ENCODE measurements at regions not wholly inside any gene's neighbourhood (a gene's known extent, or its start where the extent isn't known, plus 50 kb on each side); places are given as distances from the start of the nearest gene placed in this dataset.
"Not testable (repeated sequence)": the region's sequence is repeated elsewhere in the genome, so short reads cannot be mapped to it uniquely, and the experiment has no call there.

DNA sequence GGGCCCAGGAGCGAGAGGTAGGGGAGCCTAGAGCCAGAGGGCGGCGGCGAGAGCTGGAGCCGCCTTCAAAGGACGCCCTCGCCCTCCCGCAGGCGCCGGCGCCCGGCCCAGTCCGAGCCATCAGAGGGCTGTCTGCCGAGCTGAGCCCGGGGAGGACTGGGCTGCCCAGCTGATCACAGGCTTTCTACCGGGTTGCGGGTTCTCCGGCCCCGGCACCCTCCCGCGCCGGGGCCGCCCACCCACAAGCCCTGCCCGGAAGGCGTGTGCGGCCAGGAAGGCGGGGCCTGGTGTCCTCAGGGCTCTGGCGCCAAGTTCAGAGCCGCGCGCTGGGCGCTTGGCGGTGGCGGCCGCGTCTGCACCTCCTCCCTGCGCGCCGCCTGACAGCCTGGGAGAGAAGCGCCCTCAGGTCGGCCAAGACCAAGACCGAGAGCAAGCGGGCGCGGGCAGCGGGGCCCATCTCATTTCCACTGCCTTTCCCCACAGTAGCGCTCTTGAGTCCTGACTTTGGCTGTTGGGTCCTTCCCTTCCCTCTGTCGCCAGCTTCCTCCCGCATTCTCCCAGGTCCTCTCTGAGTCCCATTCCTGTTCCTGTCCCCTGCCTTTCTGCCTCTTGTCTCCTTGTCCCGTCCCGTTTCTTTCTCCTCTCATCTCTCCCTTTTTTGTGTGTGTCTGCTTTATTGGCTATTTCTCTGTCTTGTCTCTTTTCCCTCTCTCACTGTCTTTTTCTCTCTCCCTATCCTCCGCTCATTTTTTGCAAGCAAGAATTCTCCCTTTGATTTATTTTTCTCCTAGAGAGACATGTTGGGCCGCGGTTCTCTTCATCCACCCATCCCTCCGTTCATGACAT is 60.6 kb upstream of the MSMB start:
- H3K27ac ChIP-seq, result peak overlapping the region; percentile 73
- TF ChIP-seq, protein P1, sequence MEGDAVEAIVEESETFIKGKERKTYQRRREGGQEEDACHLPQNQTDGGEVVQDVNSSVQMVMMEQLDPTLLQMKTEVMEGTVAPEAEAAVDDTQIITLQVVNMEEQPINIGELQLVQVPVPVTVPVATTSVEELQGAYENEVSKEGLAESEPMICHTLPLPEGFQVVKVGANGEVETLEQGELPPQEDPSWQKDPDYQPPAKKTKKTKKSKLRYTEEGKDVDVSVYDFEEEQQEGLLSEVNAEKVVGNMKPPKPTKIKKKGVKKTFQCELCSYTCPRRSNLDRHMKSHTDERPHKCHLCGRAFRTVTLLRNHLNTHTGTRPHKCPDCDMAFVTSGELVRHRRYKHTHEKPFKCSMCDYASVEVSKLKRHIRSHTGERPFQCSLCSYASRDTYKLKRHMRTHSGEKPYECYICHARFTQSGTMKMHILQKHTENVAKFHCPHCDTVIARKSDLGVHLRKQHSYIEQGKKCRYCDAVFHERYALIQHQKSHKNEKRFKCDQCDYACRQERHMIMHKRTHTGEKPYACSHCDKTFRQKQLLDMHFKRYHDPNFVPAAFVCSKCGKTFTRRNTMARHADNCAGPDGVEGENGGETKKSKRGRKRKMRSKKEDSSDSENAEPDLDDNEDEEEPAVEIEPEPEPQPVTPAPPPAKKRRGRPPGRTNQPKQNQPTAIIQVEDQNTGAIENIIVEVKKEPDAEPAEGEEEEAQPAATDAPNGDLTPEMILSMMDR (conservative IDR thresholded peaks at IDR 0.05), result peak; percentile 35

DNA sequence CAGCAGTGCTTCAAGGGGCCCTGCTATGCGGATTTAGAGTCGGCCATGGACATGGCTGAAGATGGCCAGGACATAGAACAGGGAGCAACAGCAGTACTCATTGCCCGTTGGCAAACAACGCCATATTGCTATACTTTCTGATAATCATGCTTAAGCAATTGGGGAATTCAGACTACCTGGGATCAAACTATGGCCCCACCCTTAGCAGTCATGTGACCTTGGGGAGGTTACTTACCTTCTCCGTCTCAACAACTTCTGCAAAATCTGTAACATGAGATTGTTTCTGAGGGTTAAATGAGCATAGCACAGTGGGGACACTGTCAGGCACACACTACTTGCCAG is 62.1 kb upstream of the MSMB start:
- not testable (repeated sequence) for H3K27ac ChIP-seq

DNA sequence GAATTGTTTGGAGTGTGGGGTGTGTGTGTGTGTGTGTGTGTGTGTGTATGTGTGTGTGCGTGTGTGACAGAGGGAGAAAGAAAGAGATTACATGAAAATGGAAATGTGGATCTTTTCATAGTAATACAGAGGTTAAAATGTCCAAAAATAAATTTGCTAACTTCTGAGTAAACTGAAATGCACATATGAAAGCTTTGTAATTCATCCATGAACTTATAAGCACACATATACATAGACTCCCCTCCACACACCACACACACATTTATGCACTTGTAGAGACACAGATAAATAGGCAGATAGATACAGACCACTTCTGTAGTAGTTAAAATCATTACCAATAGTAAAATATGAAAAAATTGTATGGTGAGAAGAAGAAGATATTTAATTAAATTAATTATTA is 108.2 kb upstream of the MSMB start:
- H3K27ac ChIP-seq, result not testable (repeated sequence)

DNA sequence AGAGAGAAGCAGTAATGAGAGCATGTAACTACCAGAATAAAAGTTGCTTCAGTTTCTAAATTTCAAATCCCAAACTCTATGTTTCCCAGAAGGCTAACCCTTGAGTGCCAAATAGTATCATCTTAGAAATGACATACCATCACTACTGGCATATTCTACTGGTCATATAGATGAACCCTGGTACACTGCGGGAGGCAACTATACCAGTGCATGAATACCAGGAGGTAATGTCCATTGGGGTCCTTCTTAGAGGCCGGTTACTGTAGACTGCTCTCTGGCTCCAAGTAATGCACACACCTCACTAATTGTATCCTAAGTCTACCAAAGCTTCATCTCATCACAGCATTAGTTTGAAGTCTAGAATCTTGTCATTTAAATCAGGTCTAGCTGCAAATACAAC is 108.6 kb upstream of the MSMB start:
- H3K27ac ChIP-seq, result not testable (repeated sequence)

DNA sequence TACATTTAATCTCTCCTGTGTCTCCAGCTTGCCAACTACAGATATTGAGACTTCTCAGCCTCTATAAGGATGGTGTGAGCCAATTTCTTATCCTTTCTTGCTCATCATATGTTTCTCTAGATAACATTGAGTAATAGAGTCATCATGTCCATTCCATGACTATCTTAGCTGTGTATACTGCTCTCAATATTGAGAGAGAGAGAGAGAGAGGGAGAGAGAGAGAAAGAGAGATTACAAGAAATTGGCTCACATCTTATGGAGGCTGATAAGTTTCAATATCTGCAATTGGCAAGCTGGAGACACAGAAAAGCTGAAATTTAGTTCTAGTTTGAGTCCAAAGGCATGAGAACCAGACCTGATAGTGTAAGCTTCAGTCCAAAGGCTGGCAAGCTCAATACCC is 110.8 kb upstream of the MSMB start:
- H3K27ac ChIP-seq, result not testable (repeated sequence)

DNA sequence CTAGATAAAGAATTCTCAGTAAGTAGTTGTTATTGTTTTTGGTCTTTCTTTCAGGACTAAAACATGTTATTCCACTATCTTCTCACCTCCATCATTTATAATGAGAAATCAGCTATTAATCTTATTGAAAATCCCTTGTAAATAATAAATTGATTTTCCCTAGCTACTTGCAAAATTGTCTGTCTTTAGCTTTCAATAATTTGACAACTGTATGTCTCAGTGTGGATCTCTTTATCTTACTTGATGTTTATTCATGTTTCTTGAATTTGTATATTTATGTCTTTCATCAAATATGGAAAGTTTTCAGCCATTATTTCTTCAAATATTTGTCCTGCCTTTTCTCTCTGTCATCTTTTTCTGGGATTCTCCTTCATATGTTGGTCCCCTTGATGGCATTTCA is 117.1 kb upstream of the ANTXRL start:
- TF ChIP-seq, protein P1 (conservative IDR thresholded peaks at IDR 0.05), result no peak
- H3K27ac ChIP-seq, result no peak overlapping the region

DNA sequence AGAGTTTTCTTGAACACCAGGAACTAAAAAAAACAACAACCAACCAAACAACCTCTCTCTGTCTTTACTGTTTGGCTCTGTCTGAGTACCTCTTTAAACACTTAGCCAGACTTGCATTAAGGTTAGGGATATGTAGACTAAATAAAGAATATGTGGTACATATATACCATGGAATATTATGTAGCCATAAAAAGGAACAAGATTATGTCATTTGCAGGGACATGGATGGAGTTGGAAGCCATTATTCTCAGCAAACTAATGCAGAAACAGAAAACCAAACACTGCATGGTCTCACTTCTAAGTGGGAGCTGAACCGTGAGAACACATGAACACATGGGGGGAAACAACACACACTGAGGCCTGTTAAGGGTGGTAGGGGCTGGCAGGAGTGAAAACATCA is 116.0 kb upstream of the ANTXRL start:
- no peak overlapping the region for H3K27ac ChIP-seq
- TF ChIP-seq, protein P1 (conservative IDR thresholded peaks at IDR 0.05), result no peak

DNA sequence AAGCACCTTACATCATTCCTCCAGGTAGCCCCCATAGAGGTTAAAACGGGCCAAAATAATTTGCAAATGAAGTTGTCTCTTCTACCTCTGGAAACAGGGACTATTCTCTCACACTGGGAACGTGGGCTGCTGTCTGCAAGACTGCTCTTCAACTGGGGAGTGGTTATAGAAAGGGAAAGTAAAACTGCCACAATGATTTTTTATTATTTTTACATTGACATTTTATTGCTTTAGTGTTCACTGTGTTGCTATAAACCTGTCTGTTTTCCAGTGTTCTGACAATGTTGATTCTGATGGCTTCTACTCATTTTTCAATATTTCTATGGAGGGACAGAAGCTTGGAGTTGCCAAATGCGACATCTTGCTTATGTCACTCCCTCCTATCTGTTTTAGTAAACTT is 115.1 kb upstream of the ANTXRL start:
- no peak overlapping the region for H3K27ac ChIP-seq
- TF ChIP-seq, protein P1 (conservative IDR thresholded peaks at IDR 0.05), result no peak

DNA sequence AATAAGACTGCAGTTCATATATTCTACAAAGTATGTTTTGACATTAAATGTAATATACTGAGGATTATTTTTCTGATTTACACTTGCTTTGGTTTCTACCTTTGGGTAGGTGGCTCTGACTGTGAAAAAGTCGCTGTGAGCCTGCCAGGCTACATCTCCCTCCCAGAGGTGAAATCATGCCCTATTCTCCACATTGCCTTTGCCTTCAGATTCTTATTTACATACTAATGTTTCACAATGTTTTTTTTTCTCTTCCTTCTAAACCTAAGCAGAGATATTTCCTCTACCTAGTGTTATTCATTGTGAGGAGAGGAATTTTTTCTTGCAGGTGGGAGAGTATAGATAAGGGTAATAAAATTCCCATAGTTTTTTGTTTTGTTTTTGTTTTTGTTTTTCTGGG is 111.5 kb upstream of the ANTXRL start:
- H3K27ac ChIP-seq, result no peak overlapping the region
- TF ChIP-seq, protein P1 (conservative IDR thresholded peaks at IDR 0.05), result no peak

DNA sequence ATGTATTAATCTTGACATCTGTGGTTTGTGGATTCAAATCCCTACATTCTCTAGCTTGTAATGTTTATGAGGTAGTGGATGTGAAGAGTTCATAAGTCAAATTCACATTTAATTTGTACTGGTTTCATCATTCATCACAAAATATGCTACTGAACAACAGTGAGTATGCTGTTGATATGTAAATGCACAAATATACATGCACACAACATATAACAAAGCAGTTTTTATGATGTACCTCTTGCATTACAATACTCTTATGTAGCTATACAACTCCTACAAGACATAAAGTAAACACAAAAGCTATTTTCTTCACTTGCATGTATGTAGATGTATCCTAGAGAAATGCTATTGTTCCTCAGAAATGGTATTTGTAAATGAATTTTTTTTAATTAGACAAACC is 111.0 kb upstream of the ANTXRL start:
- H3K27ac ChIP-seq, result no peak overlapping the region
- TF ChIP-seq, protein P1 (conservative IDR thresholded peaks at IDR 0.05), result no peak

DNA sequence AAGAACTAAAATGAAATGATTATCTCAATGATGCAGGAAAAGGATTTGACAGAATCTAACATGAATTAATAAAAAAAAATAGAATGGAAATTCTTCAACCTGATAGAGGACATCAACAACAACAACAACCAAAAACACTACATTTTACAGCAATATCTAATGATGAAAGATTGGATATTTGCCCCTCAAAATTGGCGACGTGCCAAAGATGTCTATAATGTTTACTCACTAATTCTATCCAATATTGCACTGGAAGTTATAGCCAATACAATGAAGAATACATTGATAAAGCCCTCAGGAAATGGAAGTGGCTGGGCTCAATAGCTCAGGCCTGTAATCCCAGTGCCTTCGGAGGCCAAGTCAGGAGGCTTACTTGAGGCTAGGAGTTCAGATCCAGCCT is 99.4 kb upstream of the ANTXRL start:
- H3K27ac ChIP-seq, result not testable (repeated sequence)

All from VCaP (cell line).